ENCODE measurements at regions not wholly inside any gene's neighbourhood (a gene's known extent, or its start where the extent isn't known, plus 50 kb on each side); places are given as distances from the start of the nearest gene placed in this dataset.

DNA sequence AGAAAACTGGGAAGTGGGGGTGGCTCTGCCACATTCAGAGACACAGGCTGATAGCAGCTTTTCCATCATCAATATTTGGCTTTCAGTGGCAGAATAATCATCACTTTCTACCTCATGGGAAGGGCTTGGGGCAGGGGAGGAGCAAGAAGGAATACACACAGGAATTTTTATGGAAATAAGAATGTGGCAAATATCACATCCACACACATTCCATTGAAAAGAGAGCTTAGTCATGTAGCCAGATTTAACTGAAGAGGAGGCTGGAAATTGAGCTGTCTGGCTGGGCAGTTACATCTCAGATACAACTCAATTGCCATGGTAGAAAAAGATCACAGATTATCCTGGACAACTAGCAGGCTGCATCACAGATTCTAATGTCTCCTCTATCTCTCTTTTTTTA, 1474.0 kb upstream of the ACVR2A start:
- H3K9me3 ChIP-seq (ENCODE audit: low read depth, low read length): no peaks in the 10 kb centered on the region
- no peak overlapping the region for H3K4me3 ChIP-seq (ENCODE audit: low read length)
- H3K27me3 ChIP-seq (ENCODE audit: insufficient read depth, low read length): no peaks in the 10 kb centered on the region
- no peaks in the 10 kb centered on the region for H3K4me1 ChIP-seq (ENCODE audit: insufficient read depth, low read length)

DNA sequence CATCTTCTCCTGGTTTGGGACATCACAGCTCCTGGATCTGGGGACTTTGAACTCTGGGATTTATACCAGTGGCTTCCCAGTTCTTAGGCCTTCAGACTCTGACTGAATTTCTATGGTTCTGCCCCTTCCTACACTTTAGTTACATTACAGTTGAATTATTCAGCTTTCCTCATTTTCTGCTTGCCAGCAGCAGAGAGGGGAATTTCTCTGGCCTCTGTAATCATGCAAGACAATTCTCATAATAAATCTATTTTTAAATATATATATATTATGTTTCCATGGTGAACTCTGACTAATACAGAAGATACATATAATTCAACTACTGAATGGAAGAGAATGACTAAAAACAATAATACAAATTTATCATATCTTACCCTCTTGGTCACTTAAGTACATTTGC, 1478.6 kb upstream of the ACVR2A start:
- no peak overlapping the region for H3K4me3 ChIP-seq (ENCODE audit: low read length)
- H3K27me3 ChIP-seq (ENCODE audit: insufficient read depth, low read length): no peaks in the 10 kb centered on the region
- H3K4me1 ChIP-seq (ENCODE audit: insufficient read depth, low read length): no peaks in the 10 kb centered on the region
- no peaks in the 10 kb centered on the region for H3K9me3 ChIP-seq (ENCODE audit: low read depth, low read length)

DNA sequence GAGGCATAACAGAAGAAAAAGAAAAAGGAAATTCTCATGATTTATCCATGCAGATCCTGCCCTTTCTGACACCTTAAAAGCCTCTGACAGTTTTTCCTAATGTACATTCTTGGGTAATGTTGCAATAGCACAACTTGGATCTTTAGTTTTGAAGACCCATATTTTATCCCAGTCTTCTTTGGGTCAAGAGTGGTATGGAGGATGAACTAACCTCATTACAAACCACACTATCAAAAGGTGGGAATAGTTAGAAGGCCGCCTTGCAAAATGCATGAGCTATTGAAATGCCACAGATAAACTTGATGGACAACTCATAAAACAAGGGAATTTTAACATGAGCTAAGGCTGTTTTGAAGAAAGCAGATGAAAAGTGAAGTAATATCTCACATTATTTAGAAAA, 1479.8 kb upstream of the ACVR2A start:
- Histone ChIP-seq H3K4me1 (ENCODE audit: insufficient read depth, low read length) (no peaks in the 10 kb centered on the region), H3K9me3 (ENCODE audit: low read depth, low read length) (no peaks in the 10 kb centered on the region), H3K27me3 (ENCODE audit: insufficient read depth, low read length) (no peaks in the 10 kb centered on the region), H3K4me3 (ENCODE audit: low read length) (no peak overlapping the region)

DNA sequence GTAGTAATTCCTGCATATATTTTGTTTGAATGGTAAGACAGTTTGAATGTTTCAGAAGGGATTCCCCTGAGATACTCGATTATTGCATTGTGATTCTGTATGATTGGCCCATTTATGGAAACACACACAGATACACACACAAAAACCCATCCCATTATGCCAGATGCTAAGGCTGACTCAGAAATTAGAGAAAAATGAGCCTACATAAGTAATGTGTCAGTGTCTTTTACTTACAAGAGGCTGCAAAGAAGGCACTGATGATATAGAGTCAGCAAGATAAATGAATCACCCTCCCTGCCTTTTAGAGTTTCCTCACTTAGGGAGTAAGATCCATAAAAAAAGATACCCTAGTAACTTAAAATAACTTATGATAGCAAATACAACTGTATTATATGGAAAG, 1481.1 kb upstream of the ACVR2A start:
- no peaks in the 10 kb centered on the region for H3K27me3 ChIP-seq (ENCODE audit: insufficient read depth, low read length)
- no peak overlapping the region for H3K4me3 ChIP-seq (ENCODE audit: low read length)
- H3K4me1 ChIP-seq (ENCODE audit: insufficient read depth, low read length): no peaks in the 10 kb centered on the region
- no peaks in the 10 kb centered on the region for H3K9me3 ChIP-seq (ENCODE audit: low read depth, low read length)

DNA sequence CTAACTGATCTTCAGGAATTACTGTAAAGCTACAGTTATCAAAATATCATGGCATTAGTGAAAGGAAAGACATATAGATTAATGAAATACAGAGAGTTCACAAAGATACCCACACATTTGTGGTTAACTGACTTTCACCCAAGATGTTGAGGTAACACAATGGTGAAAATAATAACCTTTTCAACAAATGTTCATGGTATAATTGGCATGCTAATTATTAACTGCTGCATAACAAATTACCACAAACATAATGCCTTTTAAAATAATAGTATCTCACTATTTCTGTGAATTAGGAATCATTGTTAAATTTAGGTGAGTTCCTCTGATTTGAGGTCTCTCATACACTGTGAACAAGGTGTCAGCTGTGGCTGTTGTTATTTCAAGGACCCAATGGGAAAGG, 1493.1 kb upstream of the ACVR2A start:
- Histone ChIP-seq H3K4me1 (ENCODE audit: insufficient read depth, low read length) (no peaks in the 10 kb centered on the region), H3K27me3 (ENCODE audit: insufficient read depth, low read length) (no peaks in the 10 kb centered on the region), H3K9me3 (ENCODE audit: low read depth, low read length) (no peaks in the 10 kb centered on the region), H3K4me3 (ENCODE audit: low read length) (no peak overlapping the region)

DNA sequence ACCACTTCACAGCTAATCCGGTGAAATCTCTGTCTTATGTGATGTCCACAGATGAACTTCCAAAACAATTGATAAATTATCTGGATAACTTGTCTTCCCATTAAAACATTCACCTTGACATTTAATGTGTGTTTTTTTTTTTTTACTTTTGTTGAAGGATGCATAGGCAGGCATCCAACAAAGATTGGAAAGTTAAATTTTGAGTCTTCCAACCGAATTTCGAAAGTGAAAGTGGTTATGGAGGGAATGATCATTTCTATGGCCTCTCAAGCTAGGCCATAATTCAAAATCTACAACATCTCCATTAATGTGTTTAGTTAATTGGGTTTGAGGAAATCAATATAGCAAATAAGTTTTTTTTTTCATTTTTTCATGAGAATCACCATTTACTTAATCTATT, 1495.5 kb upstream of the ACVR2A start:
- no peak overlapping the region for H3K4me3 ChIP-seq (ENCODE audit: low read length)
- H3K9me3 ChIP-seq (ENCODE audit: low read depth, low read length): no peaks in the 10 kb centered on the region
- H3K27me3 ChIP-seq (ENCODE audit: insufficient read depth, low read length): no peaks in the 10 kb centered on the region
- no peaks in the 10 kb centered on the region for H3K4me1 ChIP-seq (ENCODE audit: insufficient read depth, low read length)

DNA sequence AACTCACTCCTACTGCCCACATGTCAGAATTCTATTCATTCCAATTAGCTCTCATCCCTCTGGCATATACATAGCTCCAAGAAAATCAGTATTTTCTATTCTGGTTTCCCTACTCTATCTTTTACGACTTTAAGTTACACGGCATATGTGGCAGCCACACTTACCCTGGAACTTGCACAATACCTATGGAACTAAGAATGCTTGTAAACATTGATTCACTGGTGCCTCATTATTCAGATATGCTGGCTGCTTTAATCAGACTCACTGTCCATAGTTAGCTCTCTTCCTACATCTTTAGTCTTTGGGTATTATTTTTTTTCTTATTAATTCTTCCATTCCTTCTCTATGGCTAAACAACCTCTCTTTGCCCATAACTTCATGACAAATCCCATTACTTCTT, 1519.9 kb upstream of the ACVR2A start:
- H3K9me3 ChIP-seq (ENCODE audit: low read depth, low read length): no peaks in the 10 kb centered on the region
- no peak overlapping the region for H3K4me3 ChIP-seq (ENCODE audit: low read length)
- no peaks in the 10 kb centered on the region for H3K27me3 ChIP-seq (ENCODE audit: insufficient read depth, low read length)
- no peaks in the 10 kb centered on the region for H3K4me1 ChIP-seq (ENCODE audit: insufficient read depth, low read length)

DNA sequence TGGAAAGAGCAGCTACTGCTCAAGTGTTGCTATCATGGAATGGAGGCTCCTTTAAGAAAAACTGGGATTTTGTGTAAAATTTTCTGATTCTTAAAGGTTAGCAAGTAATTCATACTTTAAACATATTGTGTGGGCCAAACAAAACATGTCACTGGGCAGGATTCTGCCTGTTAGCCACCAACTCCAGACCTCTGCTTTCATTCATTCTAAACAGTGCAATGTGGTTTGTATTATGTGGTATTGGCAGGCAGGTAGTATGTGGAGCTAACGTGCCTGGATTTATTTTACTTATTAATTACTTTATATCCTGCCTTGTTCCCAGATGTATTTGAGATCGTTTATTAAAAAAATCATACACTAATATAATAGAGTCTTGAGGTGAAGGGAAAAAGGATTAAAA, 1521.3 kb upstream of the ACVR2A start:
- H3K4me3 ChIP-seq (ENCODE audit: low read length): no peak overlapping the region
- no peaks in the 10 kb centered on the region for H3K27me3 ChIP-seq (ENCODE audit: insufficient read depth, low read length)
- H3K9me3 ChIP-seq (ENCODE audit: low read depth, low read length): no peaks in the 10 kb centered on the region
- H3K4me1 ChIP-seq (ENCODE audit: insufficient read depth, low read length): no peaks in the 10 kb centered on the region

DNA sequence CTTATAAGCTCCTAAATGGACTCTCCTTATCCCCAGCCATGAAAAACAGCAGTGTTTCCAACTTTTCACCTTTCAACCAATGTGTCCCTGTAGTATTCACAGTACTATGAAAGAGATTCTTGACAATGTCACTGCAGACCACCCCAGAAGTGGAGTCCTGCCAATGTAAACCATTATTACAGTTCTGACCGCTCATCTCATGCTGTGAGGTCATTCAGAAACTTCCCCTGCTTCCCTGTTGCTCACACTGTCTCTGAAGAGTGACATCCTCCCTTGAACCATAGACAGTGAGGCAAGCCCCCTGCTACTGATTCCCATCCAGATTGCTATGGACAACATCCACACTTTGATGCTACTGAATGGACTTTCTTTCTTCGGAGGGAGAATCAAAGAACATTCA, 1523.7 kb upstream of the ACVR2A start:
- no peaks in the 10 kb centered on the region for H3K9me3 ChIP-seq (ENCODE audit: low read depth, low read length)

DNA sequence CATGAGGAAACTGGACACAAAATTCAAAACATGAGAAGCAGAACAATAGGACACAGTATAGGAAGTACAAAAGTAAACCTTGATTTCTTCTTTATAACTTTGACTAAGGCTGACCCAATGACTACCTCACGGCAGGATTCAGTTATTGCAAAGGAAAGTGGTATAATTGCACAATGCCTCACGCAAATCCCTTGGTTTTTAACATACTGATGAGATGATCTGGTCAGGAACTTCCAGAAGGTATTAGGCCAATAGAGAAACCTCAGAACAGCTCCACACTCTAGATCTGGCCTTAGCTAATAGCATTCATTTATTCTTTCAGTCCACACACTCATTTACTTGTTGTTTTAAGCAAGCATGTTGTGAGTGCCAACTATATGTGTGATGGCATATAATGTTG, 1526.9 kb upstream of the ACVR2A start:
- Histone ChIP-seq H3K27me3 (ENCODE audit: insufficient read depth, low read length) (no peaks in the 10 kb centered on the region), H3K9me3 (ENCODE audit: low read depth, low read length) (no peaks in the 10 kb centered on the region), H3K4me1 (ENCODE audit: insufficient read depth, low read length) (no peaks in the 10 kb centered on the region), H3K4me3 (ENCODE audit: low read length) (no peak overlapping the region)

More for the DNA sequence above, 1523.7 kb upstream of the ACVR2A start:
- Histone ChIP-seq H3K4me3 (ENCODE audit: low read length) (no peak overlapping the region), H3K27me3 (ENCODE audit: insufficient read depth, low read length) (no peaks in the 10 kb centered on the region), H3K4me1 (ENCODE audit: insufficient read depth, low read length) (no peaks in the 10 kb centered on the region)

DNA sequence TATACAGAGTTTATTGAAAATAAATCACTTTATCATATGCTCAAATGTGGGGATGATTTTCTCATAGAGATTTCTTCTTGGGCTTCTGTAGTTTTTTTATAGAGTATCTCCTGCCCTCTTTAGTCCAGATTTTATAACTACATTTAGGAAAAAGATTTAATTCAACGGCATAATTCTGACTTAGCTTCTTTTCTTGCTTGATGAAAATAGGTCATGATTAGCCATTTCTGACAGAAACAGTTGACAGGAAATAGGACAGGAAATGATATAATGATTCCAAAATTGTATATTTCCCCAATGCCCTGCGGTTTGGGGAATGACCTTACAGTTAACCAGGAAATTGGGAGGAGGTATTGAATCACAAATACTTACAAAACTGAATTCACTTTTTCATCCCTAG, 1531.9 kb upstream of the ACVR2A start:
- H3K9me3 ChIP-seq (ENCODE audit: low read depth, low read length): no peaks in the 10 kb centered on the region
- no peaks in the 10 kb centered on the region for H3K4me1 ChIP-seq (ENCODE audit: insufficient read depth, low read length)
- H3K4me3 ChIP-seq (ENCODE audit: low read length): no peak overlapping the region
- H3K27me3 ChIP-seq (ENCODE audit: insufficient read depth, low read length): no peaks in the 10 kb centered on the region

DNA sequence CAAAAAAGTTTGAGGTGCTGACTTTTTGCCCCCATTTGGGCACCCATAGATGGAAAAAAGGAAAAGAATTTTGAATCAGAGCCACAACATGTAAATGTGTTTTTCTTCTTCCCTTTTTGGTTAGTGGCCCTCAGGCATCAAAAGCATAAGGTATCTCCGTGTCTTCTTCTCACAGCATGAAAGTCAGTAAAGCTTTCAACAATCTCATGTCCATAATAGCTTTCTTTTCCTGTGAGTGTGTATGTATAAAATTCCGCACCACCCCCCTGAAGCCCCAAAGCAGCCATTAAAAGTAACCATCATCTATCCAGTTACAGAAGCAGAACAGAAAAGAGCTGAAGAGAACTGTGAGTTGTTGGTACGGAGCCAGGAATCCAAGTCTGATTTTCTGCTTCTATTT, 1539.7 kb upstream of the ACVR2A start:
- Histone ChIP-seq H3K4me3 (ENCODE audit: low read length) (no peak overlapping the region), H3K27me3 (ENCODE audit: insufficient read depth, low read length) (no peaks in the 10 kb centered on the region), H3K9me3 (ENCODE audit: low read depth, low read length) (no peaks in the 10 kb centered on the region), H3K4me1 (ENCODE audit: insufficient read depth, low read length) (no peaks in the 10 kb centered on the region)

DNA sequence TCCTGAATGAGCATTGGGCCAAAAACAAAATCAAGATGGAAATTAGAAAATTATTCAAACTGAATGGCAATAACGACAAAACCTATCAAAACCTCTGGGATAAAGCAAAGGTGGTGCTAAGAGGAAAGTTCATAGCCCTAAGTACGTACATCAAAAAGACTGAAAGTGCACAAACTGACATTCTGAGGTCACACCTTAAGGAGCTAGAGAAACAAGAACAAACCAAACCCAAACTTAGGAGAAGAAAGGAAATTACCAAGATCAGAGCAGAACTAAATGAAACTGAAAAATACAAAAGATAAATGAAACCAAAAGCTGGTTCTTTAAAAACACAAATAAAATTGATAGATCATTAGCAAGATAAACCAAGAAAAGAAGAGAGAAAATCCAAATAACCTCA, 1543.5 kb upstream of the ACVR2A start:
- no peaks in the 10 kb centered on the region for H3K27me3 ChIP-seq (ENCODE audit: insufficient read depth, low read length)
- H3K4me3 ChIP-seq (ENCODE audit: low read length): no peak overlapping the region
- no peaks in the 10 kb centered on the region for H3K4me1 ChIP-seq (ENCODE audit: insufficient read depth, low read length)
- H3K9me3 ChIP-seq (ENCODE audit: low read depth, low read length): no peaks in the 10 kb centered on the region

DNA sequence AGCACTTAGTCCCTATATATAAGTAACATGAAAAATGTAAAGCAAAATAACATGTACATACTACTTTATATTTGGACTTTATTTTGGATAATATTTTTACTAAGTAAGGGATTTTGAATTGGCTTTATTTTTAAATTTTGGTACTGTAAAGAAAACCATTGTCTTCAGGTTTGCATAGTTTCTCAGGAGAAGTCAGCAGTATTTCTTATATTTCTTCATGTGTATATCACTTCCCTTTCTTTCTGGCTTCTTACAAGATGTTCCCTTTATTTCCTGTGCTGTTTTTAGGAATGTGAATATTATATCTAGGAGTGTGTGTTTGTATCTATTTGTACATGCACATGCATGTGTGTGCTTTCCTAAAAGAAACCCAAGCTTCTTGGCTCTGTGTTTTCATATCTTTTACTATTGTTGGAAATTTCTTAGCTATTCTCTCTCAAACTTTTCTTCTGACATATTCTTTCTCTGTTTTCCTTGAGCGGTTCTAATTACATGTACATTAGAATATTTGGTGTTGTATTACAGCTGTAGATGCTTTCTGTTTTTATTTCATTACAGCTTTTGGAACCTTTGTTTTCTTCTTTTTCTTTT, 1549.7 kb upstream of the ACVR2A start:
- Histone ChIP-seq H3K4me3 (ENCODE audit: low read length) (no peak overlapping the region), H3K4me1 (ENCODE audit: insufficient read depth, low read length) (no peaks in the 10 kb centered on the region), H3K9me3 (ENCODE audit: low read depth, low read length) (peaks cover 12% of the 10 kb centered on the region), H3K27me3 (ENCODE audit: insufficient read depth, low read length) (no peaks in the 10 kb centered on the region)

DNA sequence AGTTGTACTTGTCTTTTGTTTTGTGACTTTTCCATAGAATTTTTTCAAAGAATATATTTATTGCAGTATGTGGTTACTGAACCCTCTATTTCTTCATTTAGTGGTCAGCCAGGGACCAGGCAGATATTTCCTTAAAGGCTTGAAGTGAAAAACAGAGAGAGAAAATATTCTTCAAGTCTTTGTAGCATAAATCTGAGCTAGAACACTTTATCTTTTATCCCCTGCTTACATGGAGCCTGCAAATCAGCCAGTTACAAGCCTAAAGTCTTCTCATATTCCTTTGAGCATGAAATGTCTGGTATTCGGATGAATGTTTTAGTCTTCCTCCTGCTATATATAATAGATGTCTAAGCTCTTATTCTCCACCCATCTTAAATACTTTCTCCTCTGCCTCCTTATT, 1557.5 kb upstream of the ACVR2A start:
- H3K27me3 ChIP-seq (ENCODE audit: insufficient read depth, low read length): no peaks in the 10 kb centered on the region
- no peak overlapping the region for H3K4me3 ChIP-seq (ENCODE audit: low read length)
- no peaks in the 10 kb centered on the region for H3K9me3 ChIP-seq (ENCODE audit: low read depth, low read length)
- no peaks in the 10 kb centered on the region for H3K4me1 ChIP-seq (ENCODE audit: insufficient read depth, low read length)

DNA sequence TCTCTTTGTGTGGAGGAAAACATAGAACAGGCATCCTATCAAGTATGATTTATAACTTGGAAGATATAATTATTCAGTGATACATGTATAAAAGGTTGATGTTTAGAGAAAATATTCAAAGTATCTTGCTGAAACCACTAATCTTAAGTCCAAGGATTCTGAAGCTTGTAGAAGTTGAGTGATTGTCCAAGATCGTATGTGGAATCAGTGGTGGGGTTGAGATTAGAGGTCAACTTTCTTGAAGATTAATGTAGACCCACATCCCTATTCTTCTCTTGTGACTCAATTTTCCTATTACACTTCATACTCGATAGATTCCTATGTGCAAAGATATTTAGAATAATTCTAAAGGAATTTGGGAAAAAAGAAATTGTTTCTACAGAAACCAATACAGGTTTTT, 1565.9 kb upstream of the ACVR2A start:
- no peaks in the 10 kb centered on the region for H3K4me1 ChIP-seq (ENCODE audit: insufficient read depth, low read length)
- no peaks in the 10 kb centered on the region for H3K9me3 ChIP-seq (ENCODE audit: low read depth, low read length)

More for the DNA sequence above, 1565.9 kb upstream of the ACVR2A start:
- Histone ChIP-seq H3K4me3 (ENCODE audit: low read length) (no peak overlapping the region), H3K27me3 (ENCODE audit: insufficient read depth, low read length) (no peaks in the 10 kb centered on the region)

Data from mononuclear cell (primary cell).